Vagina (tissue), 2 donors: ENCODE measurements at regions not wholly inside any gene's neighbourhood (a gene's known extent, or its start where the extent isn't known, plus 50 kb on each side); places are given as distances from the start of the nearest gene placed in this dataset.

Experiments used
- CTCF ChIP-seq, 3 experiments: fragments of 450-650 bp in 2 of 3; fragments of 200-600 bp in 1 of 3; sonication (generic) in 1 of 3; IDR thresholded peaks; one replicate each; pipeline ENCODE4 v1.5.1; 2017 to 2019; ENCODE audit warnings: antibody characterized with exemption in 3 of 3, mild to moderate bottlenecking in 2 of 3, moderate library complexity in 2 of 3
- POLR2AphosphoS5 ChIP-seq, 2 donors: sonication (generic); formaldehyde crosslinking; IDR thresholded peaks; one replicate each; pipeline ENCODE4 v1.9.0; 2017; ENCODE audit warnings: antibody characterized with exemption in 2 of 2, mild to moderate bottlenecking in 2 of 2, low read depth in 1 of 2; ENCODE audit not compliant: insufficient read depth in 1 of 2

GRCh38 chr1:195909061-195909460 is 699.2 kb downstream of the KCNT2 start:
- no peak for TF ChIP-seq CTCF (IDR thresholded peaks at IDR 0.05)
- TF ChIP-seq POLR2AphosphoS5 (IDR thresholded peaks at IDR 0.05; ENCODE audit: insufficient read depth in 1 of 2, low read depth in 1 of 2): no peak
